Retinal pigment epithelial cell (primary cell): ENCODE measurements at regions not wholly inside any gene's neighbourhood (a gene's known extent, or its start where the extent isn't known, plus 50 kb on each side); places are given as distances from the start of the nearest gene placed in this dataset.

Experiments
- DNase-seq: peaks from one replicate; pipeline ENCODE4 v3.0.0-alpha.2; 2010; ENCODE audit warnings: low read depth
- H3K4me3 ChIP-seq: 2 replicates; pipeline ENCODE4 v1.5.1; 2011; ENCODE audit warnings: mild to moderate bottlenecking, low read length, control low read depth, moderate library complexity
- TF ChIP-seq, protein P1 (sequence below): conservative IDR thresholded peaks from 2 replicates; pipeline ENCODE4 v1.5.1; 2011; ENCODE audit warnings: low read depth, low read length, control low read depth, inconsistent platforms

DNA sequence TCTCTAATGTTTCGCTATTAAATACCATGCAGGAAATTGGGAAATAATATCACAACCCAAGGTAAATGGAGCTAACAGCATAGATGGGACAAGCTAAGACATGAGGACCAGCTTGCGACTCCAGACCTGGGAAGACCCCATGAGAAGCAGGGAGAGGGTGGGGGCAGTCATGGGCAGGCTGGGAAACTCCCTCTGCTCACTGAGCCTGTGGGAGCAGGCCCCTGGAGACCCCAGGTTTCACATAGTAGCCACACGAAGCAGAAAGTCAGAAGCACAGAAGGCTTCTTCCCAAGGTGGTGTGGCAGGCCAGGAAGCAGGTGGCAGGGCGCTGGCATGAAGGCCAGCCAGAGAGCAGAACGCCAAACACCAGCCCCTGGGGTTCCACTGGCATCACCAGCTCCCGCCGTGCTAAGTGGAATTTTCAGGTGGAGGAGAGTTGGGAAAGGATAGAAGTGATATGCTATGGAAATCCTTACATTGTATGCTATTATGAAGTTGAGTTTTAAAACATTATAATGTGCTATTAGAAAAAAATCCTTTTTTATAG, 99.9 kb upstream of the RNF32 start:
- TF ChIP-seq, protein P1, sequence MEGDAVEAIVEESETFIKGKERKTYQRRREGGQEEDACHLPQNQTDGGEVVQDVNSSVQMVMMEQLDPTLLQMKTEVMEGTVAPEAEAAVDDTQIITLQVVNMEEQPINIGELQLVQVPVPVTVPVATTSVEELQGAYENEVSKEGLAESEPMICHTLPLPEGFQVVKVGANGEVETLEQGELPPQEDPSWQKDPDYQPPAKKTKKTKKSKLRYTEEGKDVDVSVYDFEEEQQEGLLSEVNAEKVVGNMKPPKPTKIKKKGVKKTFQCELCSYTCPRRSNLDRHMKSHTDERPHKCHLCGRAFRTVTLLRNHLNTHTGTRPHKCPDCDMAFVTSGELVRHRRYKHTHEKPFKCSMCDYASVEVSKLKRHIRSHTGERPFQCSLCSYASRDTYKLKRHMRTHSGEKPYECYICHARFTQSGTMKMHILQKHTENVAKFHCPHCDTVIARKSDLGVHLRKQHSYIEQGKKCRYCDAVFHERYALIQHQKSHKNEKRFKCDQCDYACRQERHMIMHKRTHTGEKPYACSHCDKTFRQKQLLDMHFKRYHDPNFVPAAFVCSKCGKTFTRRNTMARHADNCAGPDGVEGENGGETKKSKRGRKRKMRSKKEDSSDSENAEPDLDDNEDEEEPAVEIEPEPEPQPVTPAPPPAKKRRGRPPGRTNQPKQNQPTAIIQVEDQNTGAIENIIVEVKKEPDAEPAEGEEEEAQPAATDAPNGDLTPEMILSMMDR, result no peak
- H3K4me3 ChIP-seq, result no peak overlapping the region
- no peak for DNase-seq

DNA sequence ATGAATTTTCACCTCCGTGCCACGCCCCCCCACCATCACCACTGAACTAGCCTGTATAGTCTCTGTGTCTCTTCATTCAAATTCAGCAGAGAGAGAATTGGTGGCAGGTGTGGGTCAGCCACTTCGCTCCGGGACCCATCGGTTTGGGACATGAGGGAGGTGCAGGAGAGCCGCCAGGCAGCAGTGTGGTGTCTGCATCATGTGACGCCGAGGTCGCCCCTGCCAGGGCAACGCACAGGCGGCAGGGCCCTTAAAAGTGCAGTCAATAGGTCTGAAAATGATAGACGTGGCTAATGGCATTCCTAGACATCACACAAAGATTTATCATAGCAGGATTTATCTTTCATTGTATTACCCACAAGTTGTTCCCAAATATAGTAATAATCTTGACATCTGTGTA, 100.6 kb upstream of the RNF32 start:
- DNase-seq, result no peak
- TF ChIP-seq, protein P1, result no peak
- H3K4me3 ChIP-seq, result no peak overlapping the region

DNA sequence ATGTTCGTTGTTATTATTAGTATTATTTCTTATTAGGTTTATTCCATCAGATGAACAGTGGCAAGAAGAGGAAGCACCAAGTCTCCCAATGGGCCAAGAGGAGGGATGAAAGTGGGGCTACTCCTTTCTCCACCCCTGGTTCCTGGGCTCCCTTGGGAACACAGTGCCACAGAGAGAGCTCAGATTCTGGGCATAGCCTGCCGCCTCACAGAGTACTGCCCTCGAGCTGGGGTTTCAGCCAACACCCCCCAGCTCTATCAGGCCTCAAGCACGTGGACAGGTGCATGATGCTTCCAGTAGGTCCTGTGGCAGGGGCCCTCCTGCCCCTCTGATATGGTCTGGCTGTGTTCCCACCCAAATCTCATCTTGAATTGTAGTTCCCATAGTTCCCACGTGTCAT, 103.6 kb upstream of the RNF32 start:
- no peak for DNase-seq
- TF ChIP-seq, protein P1, result no peak
- no peak overlapping the region for H3K4me3 ChIP-seq

DNA sequence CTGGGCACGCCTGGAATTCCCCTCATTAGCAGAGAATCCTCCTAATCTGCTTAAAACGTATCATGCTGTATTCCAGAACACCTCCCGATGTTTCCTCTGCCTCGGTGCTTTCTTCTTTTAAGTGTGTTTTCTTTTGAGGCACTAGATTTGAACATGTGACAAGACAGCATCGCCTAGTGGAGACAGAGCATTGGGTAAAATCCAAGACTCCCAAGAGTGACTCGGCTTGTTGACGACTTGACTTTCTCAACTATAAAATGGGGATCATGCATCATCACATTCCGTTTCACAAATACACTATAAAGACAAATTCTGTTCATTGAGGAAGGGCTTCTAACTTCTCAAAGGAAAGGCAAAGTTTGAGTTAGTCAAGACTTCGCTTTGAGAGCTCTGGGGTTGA, 105.6 kb upstream of the RNF32 start:
- H3K4me3 ChIP-seq, result no peak overlapping the region
- TF ChIP-seq, protein P1, result no peak
- DNase-seq, result no peak

DNA sequence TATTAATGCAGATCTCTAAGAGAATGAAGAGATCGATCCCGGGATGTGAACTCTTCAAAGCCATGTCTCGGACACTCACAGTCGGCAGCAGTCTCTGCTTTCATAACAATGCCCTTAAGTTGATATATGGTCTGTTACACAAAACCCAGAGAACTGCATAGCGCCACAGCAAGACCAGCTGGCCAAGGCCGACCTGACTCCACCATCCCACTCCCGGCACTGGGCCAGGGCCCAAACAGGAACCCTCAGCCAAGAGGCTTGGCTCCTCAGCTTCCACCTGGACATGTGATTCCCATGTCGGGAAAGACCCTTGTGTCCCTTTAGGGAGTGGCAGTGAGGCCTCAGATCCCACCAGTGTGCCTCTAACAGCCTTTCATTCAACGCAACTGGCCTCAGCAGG, 106.6 kb upstream of the RNF32 start:
- TF ChIP-seq, protein P1, result no peak

DNA sequence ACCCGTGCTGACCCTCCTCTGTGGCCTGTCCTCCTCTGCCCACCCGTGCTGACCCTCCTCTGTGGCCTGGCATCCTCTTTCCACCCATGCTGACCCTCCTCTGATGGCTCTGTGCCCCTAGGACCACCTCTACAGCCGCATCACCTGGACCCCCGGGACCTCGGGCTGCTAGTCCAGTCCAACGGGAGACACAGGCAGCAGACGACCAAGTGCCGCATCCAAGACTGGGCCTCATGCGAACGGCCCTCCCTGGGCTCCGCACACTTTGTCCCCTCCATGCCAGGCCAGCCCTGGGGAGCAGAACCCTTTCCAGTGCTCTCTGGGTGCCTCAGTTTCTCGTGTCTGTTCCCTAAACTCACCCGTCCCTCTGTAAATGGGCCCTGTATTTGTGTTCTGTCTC, 107.2 kb upstream of the RNF32 start:
- H3K4me3 ChIP-seq, result no peak overlapping the region
- DNase-seq, result no peak
- TF ChIP-seq, protein P1, result no peak

More for the DNA sequence above, 106.6 kb upstream of the RNF32 start:
- DNase-seq, result no peak
- H3K4me3 ChIP-seq, result no peak overlapping the region

DNA sequence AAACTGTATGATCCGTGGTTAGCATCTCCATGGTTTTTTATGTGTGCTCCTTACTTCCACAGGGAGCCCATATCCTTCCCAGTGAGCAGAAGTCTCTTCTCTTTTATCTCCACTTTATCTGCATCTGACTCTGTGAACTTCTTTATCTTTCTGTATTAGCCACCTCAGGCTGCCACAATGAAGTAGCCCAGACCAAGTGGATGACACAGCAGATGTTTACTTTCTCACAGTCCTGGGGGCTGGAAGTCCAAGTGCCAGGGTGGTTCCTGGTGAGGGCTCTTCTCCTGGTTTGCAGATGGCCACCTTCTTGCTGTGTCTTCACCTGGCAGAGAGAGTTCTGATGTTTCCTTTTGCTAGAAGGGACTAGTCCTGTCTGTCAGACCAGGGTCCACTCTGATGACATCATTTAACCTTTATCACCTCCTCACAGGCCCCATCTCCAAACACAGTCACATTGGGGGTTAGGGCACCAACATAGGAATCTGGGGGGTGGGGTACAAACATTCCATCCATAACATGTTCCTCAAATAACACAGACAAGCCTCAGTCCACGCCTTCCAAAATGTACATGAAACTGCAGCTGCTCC, 108.5 kb upstream of the RNF32 start:
- DNase-seq, result no peak
- TF ChIP-seq, protein P1, result no peak
- H3K4me3 ChIP-seq, result no peak overlapping the region
